ENCODE measurements at regions not wholly inside any gene's neighbourhood (a gene's known extent, or its start where the extent isn't known, plus 50 kb on each side); places are given as distances from the start of the nearest gene placed in this dataset.

DNA sequence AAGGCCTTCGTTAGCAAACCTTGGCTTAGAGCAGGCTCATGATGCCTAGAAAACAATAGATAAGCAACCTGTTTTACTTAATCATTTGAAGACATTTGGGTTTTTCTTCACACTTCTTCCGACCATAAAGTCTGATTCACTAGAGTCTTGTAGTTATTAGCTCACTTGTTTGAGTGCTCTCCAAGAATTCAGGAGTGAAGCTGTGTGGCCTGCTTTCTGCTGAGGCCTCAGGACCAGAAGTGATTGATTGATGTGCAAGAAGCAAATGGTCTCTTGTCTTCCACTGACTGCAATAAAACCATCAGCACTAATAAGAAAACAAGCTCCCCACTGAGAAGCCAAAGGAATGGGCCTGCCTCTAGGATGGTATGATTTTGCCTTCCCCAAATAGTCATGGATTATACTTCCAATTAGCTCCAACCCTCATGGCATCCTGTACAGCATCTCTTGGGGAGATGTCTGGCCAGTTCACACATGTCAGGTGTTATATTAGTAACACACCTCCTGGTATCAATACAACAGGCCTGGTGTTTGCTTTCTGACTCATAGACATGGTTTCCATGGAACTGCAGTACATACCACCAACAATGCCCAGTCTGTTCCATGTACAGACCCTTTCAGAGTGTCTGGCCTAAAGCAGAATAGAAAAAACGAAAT is 317.6 kb downstream of the CWC27 start:
- no peak for TF ChIP-seq CTCF (IDR thresholded peaks at IDR 0.05; ENCODE audit: low read length)
- no peak for TF ChIP-seq EZH2phosphoT487 (IDR thresholded peaks at IDR 0.05; ENCODE audit: low read length)

Measured in MM.1S (cell line).